ENCODE measurements at regions not wholly inside any gene's neighbourhood (a gene's known extent, or its start where the extent isn't known, plus 50 kb on each side); places are given as distances from the start of the nearest gene placed in this dataset.

GRCh38 chr20:52017669-52018317 lies 173.8 kb downstream of the ZFP64 start:
- no peak for TF ChIP-seq RARB (CRISPR knock-in tag; IDR thresholded peaks at IDR 0.05)
- no peak for TF ChIP-seq CREB5 (CRISPR knock-in tag; IDR thresholded peaks at IDR 0.05; ENCODE audit: low read depth)

Measured in SK-N-SH treated with all-trans-retinoic acid at 6 μM for 48 hours (cell line).